GM23338 (cell line): ENCODE measurements at regions not wholly inside any gene's neighbourhood (a gene's known extent, or its start where the extent isn't known, plus 50 kb on each side); places are given as distances from the start of the nearest gene placed in this dataset.

Experiments used
- NANOG ChIP-seq: IDR thresholded peaks from 2 replicates; pipeline ENCODE4 v1.6.1; 2016; ENCODE audit warnings: antibody characterized with exemption, borderline replicate concordance
- POLR2AphosphoS5 ChIP-seq: IDR thresholded peaks from 2 replicates; pipeline ENCODE4 v1.6.1; 2016; ENCODE audit warnings: antibody characterized with exemption, low read depth
- ZNF462 ChIP-seq: fragments of 250-450 bp; sonication (Bioruptor Pico); IDR thresholded peaks from 2 replicates; pipeline ENCODE4 v1.5.0; 2020; ENCODE audit warnings: mild to moderate bottlenecking, moderate library complexity
- TF ChIP-seq, protein P1 (sequence below): IDR thresholded peaks from one replicate; pipeline ENCODE4 v1.6.1; 2018; ENCODE audit warnings: antibody characterized with exemption; ENCODE audit not compliant: unreplicated experiment
- TF ChIP-seq, protein P2 (sequence below), 2 experiments: fragments of 200-600 bp in 1 of 2; sonication (generic) in 1 of 2; conservative IDR thresholded peaks; 2 replicates each; pipeline versions ENCODE4 v1.5.1 to v1.6.1; 2016 to 2017; ENCODE audit warnings: antibody characterized with exemption in 2 of 2, low read depth in 2 of 2, mild to moderate bottlenecking in 2 of 2, moderate library complexity in 1 of 2

- TF ChIP-seq, protein P1, sequence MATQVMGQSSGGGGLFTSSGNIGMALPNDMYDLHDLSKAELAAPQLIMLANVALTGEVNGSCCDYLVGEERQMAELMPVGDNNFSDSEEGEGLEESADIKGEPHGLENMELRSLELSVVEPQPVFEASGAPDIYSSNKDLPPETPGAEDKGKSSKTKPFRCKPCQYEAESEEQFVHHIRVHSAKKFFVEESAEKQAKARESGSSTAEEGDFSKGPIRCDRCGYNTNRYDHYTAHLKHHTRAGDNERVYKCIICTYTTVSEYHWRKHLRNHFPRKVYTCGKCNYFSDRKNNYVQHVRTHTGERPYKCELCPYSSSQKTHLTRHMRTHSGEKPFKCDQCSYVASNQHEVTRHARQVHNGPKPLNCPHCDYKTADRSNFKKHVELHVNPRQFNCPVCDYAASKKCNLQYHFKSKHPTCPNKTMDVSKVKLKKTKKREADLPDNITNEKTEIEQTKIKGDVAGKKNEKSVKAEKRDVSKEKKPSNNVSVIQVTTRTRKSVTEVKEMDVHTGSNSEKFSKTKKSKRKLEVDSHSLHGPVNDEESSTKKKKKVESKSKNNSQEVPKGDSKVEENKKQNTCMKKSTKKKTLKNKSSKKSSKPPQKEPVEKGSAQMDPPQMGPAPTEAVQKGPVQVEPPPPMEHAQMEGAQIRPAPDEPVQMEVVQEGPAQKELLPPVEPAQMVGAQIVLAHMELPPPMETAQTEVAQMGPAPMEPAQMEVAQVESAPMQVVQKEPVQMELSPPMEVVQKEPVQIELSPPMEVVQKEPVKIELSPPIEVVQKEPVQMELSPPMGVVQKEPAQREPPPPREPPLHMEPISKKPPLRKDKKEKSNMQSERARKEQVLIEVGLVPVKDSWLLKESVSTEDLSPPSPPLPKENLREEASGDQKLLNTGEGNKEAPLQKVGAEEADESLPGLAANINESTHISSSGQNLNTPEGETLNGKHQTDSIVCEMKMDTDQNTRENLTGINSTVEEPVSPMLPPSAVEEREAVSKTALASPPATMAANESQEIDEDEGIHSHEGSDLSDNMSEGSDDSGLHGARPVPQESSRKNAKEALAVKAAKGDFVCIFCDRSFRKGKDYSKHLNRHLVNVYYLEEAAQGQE: no peak
- TF ChIP-seq, protein P2, sequence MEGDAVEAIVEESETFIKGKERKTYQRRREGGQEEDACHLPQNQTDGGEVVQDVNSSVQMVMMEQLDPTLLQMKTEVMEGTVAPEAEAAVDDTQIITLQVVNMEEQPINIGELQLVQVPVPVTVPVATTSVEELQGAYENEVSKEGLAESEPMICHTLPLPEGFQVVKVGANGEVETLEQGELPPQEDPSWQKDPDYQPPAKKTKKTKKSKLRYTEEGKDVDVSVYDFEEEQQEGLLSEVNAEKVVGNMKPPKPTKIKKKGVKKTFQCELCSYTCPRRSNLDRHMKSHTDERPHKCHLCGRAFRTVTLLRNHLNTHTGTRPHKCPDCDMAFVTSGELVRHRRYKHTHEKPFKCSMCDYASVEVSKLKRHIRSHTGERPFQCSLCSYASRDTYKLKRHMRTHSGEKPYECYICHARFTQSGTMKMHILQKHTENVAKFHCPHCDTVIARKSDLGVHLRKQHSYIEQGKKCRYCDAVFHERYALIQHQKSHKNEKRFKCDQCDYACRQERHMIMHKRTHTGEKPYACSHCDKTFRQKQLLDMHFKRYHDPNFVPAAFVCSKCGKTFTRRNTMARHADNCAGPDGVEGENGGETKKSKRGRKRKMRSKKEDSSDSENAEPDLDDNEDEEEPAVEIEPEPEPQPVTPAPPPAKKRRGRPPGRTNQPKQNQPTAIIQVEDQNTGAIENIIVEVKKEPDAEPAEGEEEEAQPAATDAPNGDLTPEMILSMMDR (conservative IDR thresholded peaks at IDR 0.05; ENCODE audit: low read depth in 2 of 2): no peak
- no peak for TF ChIP-seq NANOG
- TF ChIP-seq POLR2AphosphoS5: no peak
- TF ChIP-seq ZNF462 (CRISPR knock-in tag): no peak
Observed at GRCh38 chr12:124656947-124657434, 89.6 kb upstream of the NCOR2 start.
